Sigmoid colon (tissue), 6 donors: ENCODE measurements at regions not wholly inside any gene's neighbourhood (a gene's known extent, or its start where the extent isn't known, plus 50 kb on each side); places are given as distances from the start of the nearest gene placed in this dataset.
A peak's percentile ranks its signal among the peaks of the same experiment; 100 is the strongest.

ENCODE experiments used
- DNase-seq: peaks from one replicate; pipeline ENCODE4 v3.0.0-alpha.2; 2019
- H3K27ac ChIP-seq, 4 donors: fragments of 200-600 bp; sonication (generic); one replicate each; pipeline ENCODE4 v1.5.1; 2016 to 2019; ENCODE audit warnings: mild to moderate bottlenecking in 1 of 4
- H3K27me3 ChIP-seq, 3 donors: fragments of 200-600 bp; sonication (generic); one replicate each; pipeline ENCODE4 v1.5.1; 2019; ENCODE audit warnings: mild to moderate bottlenecking in 1 of 3
- H3K36me3 ChIP-seq, 4 donors: fragments of 200-600 bp; sonication (generic); one replicate each; pipeline ENCODE4 v1.5.1; 2016 to 2019
- H3K4me1 ChIP-seq, 4 donors: fragments of 200-600 bp; sonication (generic); one replicate each; pipeline ENCODE4 v1.5.1; 2017 to 2019
- H3K4me3 ChIP-seq, 4 donors: fragments of 200-600 bp; sonication (generic); one replicate each; pipeline ENCODE4 v1.5.1; 2017 to 2019; ENCODE audit warnings: mild to moderate bottlenecking in 2 of 4, moderate library complexity in 1 of 4
- H3K9me3 ChIP-seq, 4 donors: fragments of 200-600 bp in 3 of 4; sonication (generic) in 3 of 4; one replicate each; pipeline versions ENCODE4 v1.5.1 to v1.6.1; 2013 to 2019
- CTCF ChIP-seq, 4 experiments: fragments of 450-650 bp in 3 of 4; fragments of 200-600 bp in 1 of 4; IDR thresholded peaks; one replicate each; pipeline ENCODE4 v1.5.1; 2016 to 2019; ENCODE audit warnings: antibody characterized with exemption in 4 of 4, mild to moderate bottlenecking in 3 of 4, moderate library complexity in 2 of 4
- EP300 ChIP-seq, 4 donors: sonication (generic); formaldehyde crosslinking; IDR thresholded peaks; one replicate each; pipeline ENCODE4 v1.6.1; 2017; ENCODE audit warnings: antibody characterized with exemption in 4 of 4
- POLR2A ChIP-seq, 2 donors: fragments of 450-650 bp; IDR thresholded peaks; one replicate each; pipeline ENCODE4 v1.6.1; 2016; ENCODE audit warnings: antibody characterized with exemption in 2 of 2, mild to moderate bottlenecking in 2 of 2, moderate library complexity in 2 of 2
- POLR2AphosphoS5 ChIP-seq, 4 donors: sonication (generic); formaldehyde crosslinking; IDR thresholded peaks; one replicate each; pipeline ENCODE4 v1.6.1; 2017; ENCODE audit warnings: antibody characterized with exemption in 4 of 4
- WGBS, 2 donors: extraction: QIAGEN DNeasy Blood & Tissue Kit; methylation state at CpG; one replicate each; pipeline ENCODE4 v1.1.7; 2013; 5-methylcytosine and 5-hydroxymethylcytosine counted together
- intact Hi-C: fragments of 100-400 bp; cut with DNase I; formaldehyde crosslinking; loops from one replicate; pipeline ENCODE4 v1.15.1; 2023
- donor health status: healthy with polysubstance abuse.
- donor health status: healthy.

DNA sequence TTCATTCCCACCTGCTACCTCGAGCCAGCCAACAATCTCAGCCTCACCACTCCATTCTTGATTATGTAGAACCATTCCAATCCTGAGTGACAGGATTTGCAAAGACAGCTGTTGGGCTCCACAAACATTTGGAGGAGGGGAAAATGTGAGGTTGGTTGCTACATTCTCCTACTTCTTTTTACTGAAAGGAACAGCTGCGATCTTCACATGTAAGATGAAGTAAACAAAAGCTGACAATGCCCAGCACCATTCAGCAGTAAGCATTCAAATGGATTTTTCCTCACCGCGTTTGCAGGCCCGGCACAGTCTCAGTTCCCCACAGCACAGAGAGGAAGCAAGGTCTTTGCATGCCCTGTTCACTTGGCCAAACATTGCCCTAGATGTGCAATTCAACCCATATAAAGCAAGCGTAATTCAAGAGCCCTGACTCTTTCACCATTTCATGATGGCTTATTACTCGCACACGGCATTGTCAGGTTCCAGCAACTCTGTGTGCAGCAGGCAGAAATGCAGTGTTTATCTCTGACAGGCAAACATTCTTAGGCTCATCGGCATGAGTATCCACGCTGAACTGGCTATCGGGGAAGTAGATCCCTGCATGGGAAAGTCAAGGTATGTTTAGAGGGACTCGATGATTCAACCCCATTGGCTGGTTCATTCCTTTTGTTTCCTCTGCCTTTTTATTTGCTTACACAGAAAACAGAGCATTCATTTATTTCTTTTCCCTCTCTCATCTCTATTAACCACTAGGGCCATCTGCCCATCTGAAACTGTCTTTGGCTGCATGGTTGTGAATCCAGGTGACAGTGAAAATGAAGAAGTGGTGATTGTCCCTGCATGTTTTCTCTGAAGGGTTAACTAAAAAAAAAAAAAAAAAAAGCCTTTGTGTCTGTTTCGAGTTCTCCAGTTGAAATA is 236.1 kb upstream of the PLEKHG7 start:
- WGBS, 2 donors = 45 to 80% methylated on average over 13 of the region's 13 CpGs
- TF ChIP-seq CTCF (IDR thresholded peaks at IDR 0.05) (no peak), POLR2AphosphoS5 (IDR thresholded peaks at IDR 0.05) (peak in 3 of 4 donors; percentile 20 to 47 (median 37))
- intact Hi-C loops = no loop called here
- Histone ChIP-seq H3K36me3 (no peaks in the 10 kb centered on the region), H3K27ac (peak overlapping the region in 3 of 4 donors; percentile 36 to 72 (median 62)), H3K27me3 (no peaks in the 10 kb centered on the region), H3K4me1 (peaks cover 0 to 67% (median 35%) of the 10 kb centered on the region in 4 donors), H3K4me3 (peak overlapping the region in 1 of 4 donors; percentile 11), H3K9me3 (no peaks in the 10 kb centered on the region)
- no peak for DNase-seq

DNA sequence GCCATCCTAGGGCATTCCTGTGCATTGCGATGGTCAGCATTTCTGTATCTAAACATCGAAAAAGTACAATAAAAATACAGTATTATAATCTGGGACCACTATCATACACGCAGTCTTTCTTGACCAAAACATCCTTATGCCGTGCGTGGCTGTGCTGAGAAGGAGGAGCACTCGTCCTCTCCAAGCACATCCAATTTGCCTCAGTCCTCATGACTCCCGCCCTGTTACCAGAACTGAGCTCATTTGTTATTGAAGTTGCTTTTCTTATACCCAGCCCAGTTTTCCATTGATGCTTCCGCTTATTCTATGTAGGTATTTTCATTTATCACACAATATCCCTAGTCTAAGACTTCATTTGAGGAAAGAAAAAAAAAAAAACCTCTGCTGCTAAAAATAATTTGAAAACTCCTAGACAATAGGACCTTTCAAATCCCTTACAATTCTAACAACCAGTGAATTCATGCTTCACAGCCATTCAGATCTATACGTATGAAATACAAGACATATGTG is 236.9 kb upstream of the PLEKHG7 start:
- Histone ChIP-seq H3K9me3 (no peaks in the 10 kb centered on the region), H3K27me3 (no peaks in the 10 kb centered on the region), H3K4me3 (no peak overlapping the region), H3K27ac (peak overlapping the region in 3 of 4 donors; percentile 36 to 72 (median 62)), H3K4me1 (peaks cover 0 to 67% (median 35%) of the 10 kb centered on the region in 4 donors), H3K36me3 (no peaks in the 10 kb centered on the region)
- intact Hi-C loops = no loop called here
- no peak for DNase-seq
- TF ChIP-seq POLR2A (IDR thresholded peaks at IDR 0.05) (no peak), EP300 (IDR thresholded peaks at IDR 0.05) (no peak)
- WGBS, 2 donors = 92 to 95% methylated on average over 9 of the region's 9 CpGs

DNA sequence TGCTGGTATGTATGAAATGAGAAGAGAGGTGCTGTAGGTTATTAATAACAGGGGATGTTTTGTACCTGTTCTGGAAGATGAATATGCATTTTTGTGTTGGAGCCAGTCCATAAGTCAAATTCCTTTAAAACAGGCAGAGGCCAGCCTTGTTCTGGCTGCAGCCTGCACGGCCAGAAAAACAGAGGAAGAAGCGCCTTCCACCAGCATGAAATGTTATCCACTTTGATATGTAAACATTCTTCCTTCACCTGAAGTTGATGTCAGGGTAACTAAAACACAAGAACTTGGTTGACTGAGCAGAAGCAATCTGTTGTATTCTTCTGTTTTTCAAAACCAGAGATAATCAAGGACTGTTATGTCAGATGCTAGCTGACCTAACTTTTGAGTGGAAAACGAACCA is 237.9 kb upstream of the PLEKHG7 start:
- Histone ChIP-seq H3K4me3 (no peak overlapping the region), H3K36me3 (no peaks in the 10 kb centered on the region), H3K27ac (peak overlapping the region in 2 of 4 donors; percentile 62 to 72), H3K27me3 (no peaks in the 10 kb centered on the region), H3K4me1 (peaks cover 0 to 63% (median 33%) of the 10 kb centered on the region in 4 donors), H3K9me3 (no peaks in the 10 kb centered on the region)
- no peak for DNase-seq
- intact Hi-C loops = no loop called here
- TF ChIP-seq POLR2A (IDR thresholded peaks at IDR 0.05) = no peak
- no peak for TF ChIP-seq EP300 (IDR thresholded peaks at IDR 0.05)
- no peak for TF ChIP-seq POLR2AphosphoS5 (IDR thresholded peaks at IDR 0.05)
- no peak for TF ChIP-seq CTCF (IDR thresholded peaks at IDR 0.05)
- WGBS, 2 donors = 68 to 88% methylated on average over 3 of the region's 3 CpGs

GRCh38 chr12:92463171-92463570 is 239.6 kb upstream of the PLEKHG7 start:
- no peak for DNase-seq
- 88 to 94% methylated on average over 2 of the region's 2 CpGs for WGBS, 2 donors
- Histone ChIP-seq H3K4me3 (no peak overlapping the region), H3K9me3 (no peaks in the 10 kb centered on the region), H3K27me3 (no peaks in the 10 kb centered on the region), H3K36me3 (no peaks in the 10 kb centered on the region), H3K27ac (no peak overlapping the region), H3K4me1 (peaks cover 0 to 46% (median 27%) of the 10 kb centered on the region in 4 donors)
- TF ChIP-seq POLR2AphosphoS5 (IDR thresholded peaks at IDR 0.05) (no peak), EP300 (IDR thresholded peaks at IDR 0.05) (no peak), POLR2A (IDR thresholded peaks at IDR 0.05) (no peak), CTCF (IDR thresholded peaks at IDR 0.05) (no peak)
- intact Hi-C loops = no loop called here

GRCh38 chr12:92462527-92462926 is 240.3 kb upstream of the PLEKHG7 start:
- no peaks in the 10 kb centered on the region for H3K27me3 ChIP-seq
- WGBS, 2 donors = 79 to 82% methylated on average over 1 of the region's 1 CpG
- H3K4me1 ChIP-seq = peaks cover 0 to 39% (median 24%) of the 10 kb centered on the region in 4 donors
- no peak overlapping the region for H3K27ac ChIP-seq
- H3K9me3 ChIP-seq = no peaks in the 10 kb centered on the region
- H3K4me3 ChIP-seq = no peak overlapping the region
- no peaks in the 10 kb centered on the region for H3K36me3 ChIP-seq
- intact Hi-C loops = no loop called here
- no peak for DNase-seq
- no peak for TF ChIP-seq EP300 (IDR thresholded peaks at IDR 0.05)
- TF ChIP-seq CTCF (IDR thresholded peaks at IDR 0.05) = no peak
- no peak for TF ChIP-seq POLR2A (IDR thresholded peaks at IDR 0.05)
- no peak for TF ChIP-seq POLR2AphosphoS5 (IDR thresholded peaks at IDR 0.05)
